MM.1S (cell line): ENCODE measurements at regions not wholly inside any gene's neighbourhood (a gene's known extent, or its start where the extent isn't known, plus 50 kb on each side); places are given as distances from the start of the nearest gene placed in this dataset.

Experiments
- CTCF ChIP-seq: fragments of 300-600 bp; sonication (generic); IDR thresholded peaks from 2 replicates; pipeline ENCODE4 v1.5.1; 2016; ENCODE audit warnings: antibody characterized with exemption, low read length, mixed read lengths
- EZH2phosphoT487 ChIP-seq: fragments of 300-600 bp; sonication (generic); IDR thresholded peaks from 2 replicates; pipeline ENCODE4 v1.6.1; 2018; ENCODE audit warnings: antibody characterized with exemption, low read length

GRCh38 chr6:119986934-119987549, 637.5 kb upstream of the MAN1A1 start:
- no peak for TF ChIP-seq CTCF
- no peak for TF ChIP-seq EZH2phosphoT487
